Suprapubic skin (tissue), 3 donors: ENCODE measurements at regions not wholly inside any gene's neighbourhood (a gene's known extent, or its start where the extent isn't known, plus 50 kb on each side); places are given as distances from the start of the nearest gene placed in this dataset.

ENCODE experiments used
- POLR2A ChIP-seq, 2 donors: fragments of 450-650 bp; IDR thresholded peaks; one replicate each; pipeline ENCODE4 v1.6.1; 2017; ENCODE audit warnings: antibody characterized with exemption in 2 of 2, mild to moderate bottlenecking in 2 of 2, moderate library complexity in 2 of 2
- TF ChIP-seq, protein P1 (sequence below), 2 donors: fragments of 200-600 bp in 1 of 2; fragments of 450-650 bp in 1 of 2; sonication (generic) in 1 of 2; IDR thresholded peaks; one replicate each; pipeline ENCODE4 v1.5.1; 2016 to 2019; ENCODE audit warnings: antibody characterized with exemption in 2 of 2, mild to moderate bottlenecking in 1 of 2, moderate library complexity in 1 of 2

DNA sequence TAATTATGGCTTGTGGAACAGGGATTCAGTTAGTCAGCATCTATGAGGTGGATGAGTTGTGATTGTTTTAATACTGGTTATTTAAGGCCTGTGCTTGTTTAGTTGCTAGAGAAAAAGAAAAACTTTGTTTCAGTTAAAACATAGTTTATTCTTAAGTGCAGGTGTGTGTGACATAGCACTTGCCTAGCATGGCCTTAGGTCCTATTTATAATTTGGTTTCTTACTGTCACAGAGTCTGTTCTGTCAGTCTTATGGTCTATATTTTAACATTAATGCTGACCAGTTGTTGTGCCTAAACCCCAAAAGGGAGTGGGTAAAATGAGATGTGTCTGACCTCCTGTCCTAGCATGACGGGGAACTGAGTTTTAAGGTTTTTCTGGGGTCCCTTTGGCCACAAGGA is 486.3 kb downstream of the ZIC1 start:
- TF ChIP-seq, protein P1, sequence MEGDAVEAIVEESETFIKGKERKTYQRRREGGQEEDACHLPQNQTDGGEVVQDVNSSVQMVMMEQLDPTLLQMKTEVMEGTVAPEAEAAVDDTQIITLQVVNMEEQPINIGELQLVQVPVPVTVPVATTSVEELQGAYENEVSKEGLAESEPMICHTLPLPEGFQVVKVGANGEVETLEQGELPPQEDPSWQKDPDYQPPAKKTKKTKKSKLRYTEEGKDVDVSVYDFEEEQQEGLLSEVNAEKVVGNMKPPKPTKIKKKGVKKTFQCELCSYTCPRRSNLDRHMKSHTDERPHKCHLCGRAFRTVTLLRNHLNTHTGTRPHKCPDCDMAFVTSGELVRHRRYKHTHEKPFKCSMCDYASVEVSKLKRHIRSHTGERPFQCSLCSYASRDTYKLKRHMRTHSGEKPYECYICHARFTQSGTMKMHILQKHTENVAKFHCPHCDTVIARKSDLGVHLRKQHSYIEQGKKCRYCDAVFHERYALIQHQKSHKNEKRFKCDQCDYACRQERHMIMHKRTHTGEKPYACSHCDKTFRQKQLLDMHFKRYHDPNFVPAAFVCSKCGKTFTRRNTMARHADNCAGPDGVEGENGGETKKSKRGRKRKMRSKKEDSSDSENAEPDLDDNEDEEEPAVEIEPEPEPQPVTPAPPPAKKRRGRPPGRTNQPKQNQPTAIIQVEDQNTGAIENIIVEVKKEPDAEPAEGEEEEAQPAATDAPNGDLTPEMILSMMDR (IDR thresholded peaks at IDR 0.05) = no peak
- TF ChIP-seq POLR2A (IDR thresholded peaks at IDR 0.05) = no peak
